ENCODE measurements at regions not wholly inside any gene's neighbourhood (a gene's known extent, or its start where the extent isn't known, plus 50 kb on each side); places are given as distances from the start of the nearest gene placed in this dataset.
"Not testable (repeated sequence)": the region's sequence is repeated elsewhere in the genome, so short reads cannot be mapped to it uniquely, and the experiment has no call there.

GRCh38 chr9:65566018-65566417 lies 109.7 kb upstream of the ZNG1E start:
- H3K27me3 ChIP-seq (ENCODE audit: control insufficient read depth, insufficient read depth, low read length); H3K4me3 ChIP-seq (ENCODE audit: low read depth, low read length); POLR2A ChIA-PET; DNase-seq (ENCODE audit: low read depth); CTCF ChIA-PET; H3K36me3 ChIP-seq (ENCODE audit: control insufficient read depth, insufficient read depth, low read length): not testable (repeated sequence)

- H3K27me3 ChIP-seq (ENCODE audit: control insufficient read depth, insufficient read depth, low read length); POLR2A ChIA-PET; DNase-seq (ENCODE audit: low read depth); H3K36me3 ChIP-seq (ENCODE audit: control insufficient read depth, insufficient read depth, low read length); H3K4me3 ChIP-seq (ENCODE audit: low read depth, low read length); CTCF ChIA-PET: not testable (repeated sequence)
These were observed 156.7 kb upstream of the ZNG1E start for GRCh38 chr9:65519018-65519417.

- H3K27me3 ChIP-seq (ENCODE audit: control insufficient read depth, insufficient read depth, low read length); DNase-seq (ENCODE audit: low read depth); H3K4me3 ChIP-seq (ENCODE audit: low read depth, low read length); POLR2A ChIA-PET; H3K36me3 ChIP-seq (ENCODE audit: control insufficient read depth, insufficient read depth, low read length); CTCF ChIA-PET: not testable (repeated sequence)
These were observed 161.3 kb upstream of the ZNG1E start for GRCh38 chr9:65514465-65514864.

- H3K4me3 ChIP-seq (ENCODE audit: low read depth, low read length); DNase-seq (ENCODE audit: low read depth); H3K27me3 ChIP-seq (ENCODE audit: control insufficient read depth, insufficient read depth, low read length); CTCF ChIA-PET; H3K36me3 ChIP-seq (ENCODE audit: control insufficient read depth, insufficient read depth, low read length); POLR2A ChIA-PET: not testable (repeated sequence)
These were observed 167.8 kb upstream of the ZNG1E start for GRCh38 chr9:65507897-65508296.

- H3K4me3 ChIP-seq (ENCODE audit: low read depth, low read length); DNase-seq (ENCODE audit: low read depth); H3K36me3 ChIP-seq (ENCODE audit: control insufficient read depth, insufficient read depth, low read length); CTCF ChIA-PET; POLR2A ChIA-PET; H3K27me3 ChIP-seq (ENCODE audit: control insufficient read depth, insufficient read depth, low read length): not testable (repeated sequence)
These were observed 171.0 kb upstream of the ZNG1E start for GRCh38 chr9:65504686-65505085.

GRCh38 chr9:65503696-65504095 lies 172.0 kb upstream of the ZNG1E start:
- H3K36me3 ChIP-seq (ENCODE audit: control insufficient read depth, insufficient read depth, low read length); DNase-seq (ENCODE audit: low read depth); H3K27me3 ChIP-seq (ENCODE audit: control insufficient read depth, insufficient read depth, low read length); CTCF ChIA-PET; H3K4me3 ChIP-seq (ENCODE audit: low read depth, low read length); POLR2A ChIA-PET: not testable (repeated sequence)

- DNase-seq (ENCODE audit: low read depth); CTCF ChIA-PET; H3K4me3 ChIP-seq (ENCODE audit: low read depth, low read length); H3K36me3 ChIP-seq (ENCODE audit: control insufficient read depth, insufficient read depth, low read length); POLR2A ChIA-PET; H3K27me3 ChIP-seq (ENCODE audit: control insufficient read depth, insufficient read depth, low read length): not testable (repeated sequence)
These were observed 192.8 kb upstream of the ZNG1E start for GRCh38 chr9:65482890-65483289.

GRCh38 chr9:65481291-65481690 lies 194.4 kb upstream of the ZNG1E start:
- H3K4me3 ChIP-seq (ENCODE audit: low read depth, low read length); CTCF ChIA-PET; H3K36me3 ChIP-seq (ENCODE audit: control insufficient read depth, insufficient read depth, low read length); POLR2A ChIA-PET; H3K27me3 ChIP-seq (ENCODE audit: control insufficient read depth, insufficient read depth, low read length); DNase-seq (ENCODE audit: low read depth): not testable (repeated sequence)

GRCh38 chr9:65474891-65475290 lies 189.9 kb upstream of the FOXD4L5 start:
- CTCF ChIA-PET; H3K36me3 ChIP-seq (ENCODE audit: control insufficient read depth, insufficient read depth, low read length); DNase-seq (ENCODE audit: low read depth); H3K4me3 ChIP-seq (ENCODE audit: low read depth, low read length); H3K27me3 ChIP-seq (ENCODE audit: control insufficient read depth, insufficient read depth, low read length); POLR2A ChIA-PET: not testable (repeated sequence)

- H3K27me3 ChIP-seq (ENCODE audit: control insufficient read depth, insufficient read depth, low read length); DNase-seq (ENCODE audit: low read depth); H3K36me3 ChIP-seq (ENCODE audit: control insufficient read depth, insufficient read depth, low read length); POLR2A ChIA-PET; H3K4me3 ChIP-seq (ENCODE audit: low read depth, low read length); CTCF ChIA-PET: not testable (repeated sequence)
These were observed 188.2 kb upstream of the FOXD4L5 start for GRCh38 chr9:65473059-65473822.

GRCh38 chr9:65471106-65471505 lies 186.1 kb upstream of the FOXD4L5 start:
- DNase-seq (ENCODE audit: low read depth); H3K27me3 ChIP-seq (ENCODE audit: control insufficient read depth, insufficient read depth, low read length); CTCF ChIA-PET; POLR2A ChIA-PET; H3K4me3 ChIP-seq (ENCODE audit: low read depth, low read length); H3K36me3 ChIP-seq (ENCODE audit: control insufficient read depth, insufficient read depth, low read length): not testable (repeated sequence)

- CTCF ChIA-PET; H3K36me3 ChIP-seq (ENCODE audit: control insufficient read depth, insufficient read depth, low read length); H3K27me3 ChIP-seq (ENCODE audit: control insufficient read depth, insufficient read depth, low read length); POLR2A ChIA-PET; H3K4me3 ChIP-seq (ENCODE audit: low read depth, low read length); DNase-seq (ENCODE audit: low read depth): not testable (repeated sequence)
These were observed 182.1 kb upstream of the FOXD4L5 start for GRCh38 chr9:65466911-65467734.

- H3K36me3 ChIP-seq (ENCODE audit: control insufficient read depth, insufficient read depth, low read length); CTCF ChIA-PET; POLR2A ChIA-PET; DNase-seq (ENCODE audit: low read depth); H3K4me3 ChIP-seq (ENCODE audit: low read depth, low read length); H3K27me3 ChIP-seq (ENCODE audit: control insufficient read depth, insufficient read depth, low read length): not testable (repeated sequence)
These were observed 180.4 kb upstream of the FOXD4L5 start for GRCh38 chr9:65465246-65465895.

All from BJ (cell line).